MM.1S (cell line): ENCODE measurements at regions not wholly inside any gene's neighbourhood (a gene's known extent, or its start where the extent isn't known, plus 50 kb on each side); places are given as distances from the start of the nearest gene placed in this dataset.

Experiments
- DNase-seq: peaks from one replicate; pipeline ENCODE4 v3.0.0-alpha.2; 2015
- H2AFZ ChIP-seq: fragments of 300-600 bp; sonication (generic); 2 replicates; pipeline ENCODE4 v1.6.0; 2016; ENCODE audit warnings: antibody characterized with exemption, low read length
- H3F3A ChIP-seq: fragments of 300-600 bp; sonication (generic); 2 replicates; pipeline ENCODE4 v1.6.1; 2016; ENCODE audit warnings: mild to moderate bottlenecking, antibody characterized with exemption, low read length, moderate library complexity, mixed read lengths; ENCODE audit not compliant: insufficient read depth
- H3K27ac ChIP-seq: fragments of 300-600 bp; sonication (generic); 2 replicates; pipeline ENCODE4 v1.5.1; 2016; ENCODE audit warnings: mild to moderate bottlenecking, low read length
- H3K27me3 ChIP-seq: fragments of 300-600 bp; sonication (generic); replicated peaks from 2 replicates; pipeline ENCODE4 v1.6.0; 2016; ENCODE audit warnings: low read length; ENCODE audit not compliant: insufficient read depth
- H3K36me3 ChIP-seq: fragments of 300-600 bp; sonication (generic); replicated peaks from 2 replicates; pipeline ENCODE4 v1.6.1; 2016; ENCODE audit warnings: mild to moderate bottlenecking, low read length, mixed read lengths; ENCODE audit not compliant: insufficient read depth
- H3K4me1 ChIP-seq: fragments of 300-600 bp; sonication (generic); 2 replicates; pipeline ENCODE4 v1.6.1; 2016; ENCODE audit warnings: low read length, mixed read lengths
- H3K4me2 ChIP-seq: fragments of 300-600 bp; sonication (generic); 2 replicates; pipeline ENCODE4 v1.6.0; 2016; ENCODE audit warnings: low read depth, low read length
- H3K4me3 ChIP-seq: fragments of 300-600 bp; sonication (generic); 2 replicates; pipeline ENCODE4 v1.5.1; 2016; ENCODE audit warnings: low read length, mixed read lengths
- H3K79me2 ChIP-seq: fragments of 300-600 bp; sonication (generic); 2 replicates; pipeline ENCODE4 v1.6.1; 2016; ENCODE audit warnings: mixed run types, low read length, mixed read lengths
- H3K9ac ChIP-seq: fragments of 300-600 bp; sonication (generic); 2 replicates; pipeline ENCODE4 v1.6.1; 2016; ENCODE audit warnings: low read length, mixed read lengths
- H3K9me2 ChIP-seq: fragments of 300-600 bp; sonication (generic); replicated peaks from 2 replicates; pipeline ENCODE4 v1.6.1; 2016; ENCODE audit warnings: mild to moderate bottlenecking, low read length, mixed read lengths; ENCODE audit not compliant: insufficient read depth
- H3K9me3 ChIP-seq: fragments of 300-600 bp; sonication (generic); replicated peaks from 2 replicates; pipeline ENCODE4 v1.6.1; 2016; ENCODE audit warnings: mild to moderate bottlenecking, low read length, mixed read lengths; ENCODE audit not compliant: insufficient read depth
- H4K20me1 ChIP-seq: fragments of 300-600 bp; sonication (generic); 2 replicates; pipeline ENCODE4 v1.6.1; 2016; ENCODE audit warnings: mild to moderate bottlenecking, low read length, moderate library complexity, mixed read lengths; ENCODE audit not compliant: insufficient read depth
- CTCF ChIP-seq: fragments of 300-600 bp; sonication (generic); IDR thresholded peaks from 2 replicates; pipeline ENCODE4 v1.5.1; 2016; ENCODE audit warnings: antibody characterized with exemption, low read length, mixed read lengths
- EZH2 ChIP-seq: fragments of 300-600 bp; sonication (generic); optimal IDR thresholded peaks from 2 replicates; pipeline ENCODE3; 2017; ENCODE audit warnings: low read depth, mild to moderate bottlenecking, antibody characterized with exemption, low read length, mixed read lengths
- EZH2phosphoT487 ChIP-seq: fragments of 300-600 bp; sonication (generic); IDR thresholded peaks from 2 replicates; pipeline ENCODE4 v1.6.1; 2018; ENCODE audit warnings: antibody characterized with exemption, low read length

- Histone ChIP-seq H3K4me1 (no peaks in the 10 kb centered on the region), H3K9me3 (no peaks in the 10 kb centered on the region), H4K20me1 (no peaks in the 10 kb centered on the region), H3K27me3 (no peaks in the 10 kb centered on the region), H3K9me2 (no peaks in the 10 kb centered on the region), H3F3A (no peaks in the 10 kb centered on the region), H2AFZ (no peak overlapping the region), H3K79me2 (no peaks in the 10 kb centered on the region), H3K27ac (no peak overlapping the region), H3K36me3 (no peaks in the 10 kb centered on the region), H3K9ac (no peak overlapping the region), H3K4me2 (no peak overlapping the region), H3K4me3 (no peak overlapping the region)
- DNase-seq: peak; percentile 13
- TF ChIP-seq EZH2 (no peak), CTCF (no peak), EZH2phosphoT487 (no peak)
These were observed 388.0 kb downstream of the NYAP2 start for GRCh38 chr2:225787497-225787896.

- H3F3A ChIP-seq: no peaks in the 10 kb centered on the region
- DNase-seq: no peak
- H3K27me3 ChIP-seq: no peaks in the 10 kb centered on the region
These were observed 382.5 kb downstream of the NYAP2 start for GRCh38 chr2:225781991-225782390.

GRCh38 chr2:225781145-225781544 lies 381.6 kb downstream of the NYAP2 start:
- H3K4me2 ChIP-seq: no peak overlapping the region
- no peaks in the 10 kb centered on the region for H3K79me2 ChIP-seq
- DNase-seq: no peak
- no peak overlapping the region for H3K27ac ChIP-seq
- H3K27me3 ChIP-seq: no peaks in the 10 kb centered on the region
- H4K20me1 ChIP-seq: no peaks in the 10 kb centered on the region
- H3K9me2 ChIP-seq: no peaks in the 10 kb centered on the region
- no peak for TF ChIP-seq CTCF
- no peak for TF ChIP-seq EZH2phosphoT487
- no peak for TF ChIP-seq EZH2
- H3K9ac ChIP-seq: no peak overlapping the region
- H3K36me3 ChIP-seq: no peaks in the 10 kb centered on the region
- H3F3A ChIP-seq: no peaks in the 10 kb centered on the region
- H3K4me1 ChIP-seq: no peaks in the 10 kb centered on the region
- H3K9me3 ChIP-seq: no peaks in the 10 kb centered on the region
- H2AFZ ChIP-seq: no peak overlapping the region
- H3K4me3 ChIP-seq: no peak overlapping the region

More at GRCh38 chr2:225781991-225782390, 382.5 kb downstream of the NYAP2 start:
- Histone ChIP-seq H4K20me1 (no peaks in the 10 kb centered on the region), H3K9ac (no peak overlapping the region), H3K9me2 (no peaks in the 10 kb centered on the region), H3K9me3 (no peaks in the 10 kb centered on the region), H3K4me1 (no peaks in the 10 kb centered on the region), H3K79me2 (no peaks in the 10 kb centered on the region), H3K27ac (no peak overlapping the region), H2AFZ (no peak overlapping the region), H3K4me2 (no peak overlapping the region), H3K36me3 (no peaks in the 10 kb centered on the region), H3K4me3 (no peak overlapping the region)
- no peak for TF ChIP-seq EZH2
- TF ChIP-seq CTCF: no peak
- TF ChIP-seq EZH2phosphoT487: no peak
